ENCODE measurements at regions not wholly inside any gene's neighbourhood (a gene's known extent, or its start where the extent isn't known, plus 50 kb on each side); places are given as distances from the start of the nearest gene placed in this dataset.

- Histone ChIP-seq H3K27me3 (ENCODE audit: control insufficient read depth in 1 of 2, insufficient read depth in 2 of 2, low read length in 2 of 2) (no peaks in the 10 kb centered on the region), H3K9ac (ENCODE audit: low read length) (no peak overlapping the region), H3K27ac (ENCODE audit: low read depth, low read length) (no peak overlapping the region), H3K9me3 (ENCODE audit: low read length) (no peaks in the 10 kb centered on the region), H3K36me3 (ENCODE audit: insufficient read depth, low read length) (no peaks in the 10 kb centered on the region), H3K4me1 (ENCODE audit: insufficient read depth, low read length) (no peaks in the 10 kb centered on the region), H3K4me3 (ENCODE audit: low read depth in 1 of 2, low read length in 2 of 2) (no peak overlapping the region)
These were observed 452.6 kb upstream of the KLF12 start for GRCh38 chr13:74586847-74587246.

GRCh38 chr13:74576420-74576819 lies 442.2 kb upstream of the KLF12 start:
- Histone ChIP-seq H3K9me3 (ENCODE audit: low read length) (no peaks in the 10 kb centered on the region), H3K4me1 (ENCODE audit: insufficient read depth, low read length) (peaks cover 6% of the 10 kb centered on the region), H3K36me3 (ENCODE audit: insufficient read depth, low read length) (no peaks in the 10 kb centered on the region), H3K9ac (ENCODE audit: low read length) (no peak overlapping the region), H3K27me3 (ENCODE audit: control insufficient read depth in 1 of 2, insufficient read depth in 2 of 2, low read length in 2 of 2) (no peaks in the 10 kb centered on the region), H3K4me3 (ENCODE audit: low read depth in 1 of 2, low read length in 2 of 2) (no peak overlapping the region), H3K27ac (ENCODE audit: low read depth, low read length) (no peak overlapping the region)

GRCh38 chr13:74575729-74576125 lies 441.5 kb upstream of the KLF12 start:
- H3K27me3 ChIP-seq (ENCODE audit: control insufficient read depth in 1 of 2, insufficient read depth in 2 of 2, low read length in 2 of 2): no peaks in the 10 kb centered on the region
- H3K27ac ChIP-seq (ENCODE audit: low read depth, low read length): no peak overlapping the region
- no peaks in the 10 kb centered on the region for H3K36me3 ChIP-seq (ENCODE audit: insufficient read depth, low read length)
- H3K4me3 ChIP-seq (ENCODE audit: low read depth in 1 of 2, low read length in 2 of 2): peak overlapping the region; percentile 40 to 64
- peaks cover 6% of the 10 kb centered on the region for H3K4me1 ChIP-seq (ENCODE audit: insufficient read depth, low read length)
- H3K9ac ChIP-seq (ENCODE audit: low read length): peak overlapping the region; percentile 36
- no peaks in the 10 kb centered on the region for H3K9me3 ChIP-seq (ENCODE audit: low read length)

- H3K36me3 ChIP-seq (ENCODE audit: insufficient read depth, low read length): no peaks in the 10 kb centered on the region
- peak overlapping the region; percentile 40 to 64 for H3K4me3 ChIP-seq (ENCODE audit: low read depth in 1 of 2, low read length in 2 of 2)
- no peaks in the 10 kb centered on the region for H3K27me3 ChIP-seq (ENCODE audit: control insufficient read depth in 1 of 2, insufficient read depth in 2 of 2, low read length in 2 of 2)
- H3K27ac ChIP-seq (ENCODE audit: low read depth, low read length): no peak overlapping the region
- no peaks in the 10 kb centered on the region for H3K9me3 ChIP-seq (ENCODE audit: low read length)
- peaks cover 6% of the 10 kb centered on the region for H3K4me1 ChIP-seq (ENCODE audit: insufficient read depth, low read length)
- peak overlapping the region; percentile 36 for H3K9ac ChIP-seq (ENCODE audit: low read length)
These were observed 440.9 kb upstream of the KLF12 start for GRCh38 chr13:74574964-74575728.

GRCh38 chr13:74573654-74574053 lies 439.4 kb upstream of the KLF12 start:
- peaks cover 6% of the 10 kb centered on the region for H3K4me1 ChIP-seq (ENCODE audit: insufficient read depth, low read length)
- H3K9ac ChIP-seq (ENCODE audit: low read length): no peak overlapping the region
- no peak overlapping the region for H3K27ac ChIP-seq (ENCODE audit: low read depth, low read length)
- H3K9me3 ChIP-seq (ENCODE audit: low read length): no peaks in the 10 kb centered on the region
- H3K27me3 ChIP-seq (ENCODE audit: control insufficient read depth in 1 of 2, insufficient read depth in 2 of 2, low read length in 2 of 2): no peaks in the 10 kb centered on the region
- H3K4me3 ChIP-seq (ENCODE audit: low read depth in 1 of 2, low read length in 2 of 2): no peak overlapping the region
- no peaks in the 10 kb centered on the region for H3K36me3 ChIP-seq (ENCODE audit: insufficient read depth, low read length)

GRCh38 chr13:74571811-74572210 lies 437.6 kb upstream of the KLF12 start:
- H3K9ac ChIP-seq (ENCODE audit: low read length): no peak overlapping the region
- no peaks in the 10 kb centered on the region for H3K36me3 ChIP-seq (ENCODE audit: insufficient read depth, low read length)
- no peak overlapping the region for H3K27ac ChIP-seq (ENCODE audit: low read depth, low read length)
- H3K4me1 ChIP-seq (ENCODE audit: insufficient read depth, low read length): peaks cover 6% of the 10 kb centered on the region
- H3K27me3 ChIP-seq (ENCODE audit: control insufficient read depth in 1 of 2, insufficient read depth in 2 of 2, low read length in 2 of 2): no peaks in the 10 kb centered on the region
- H3K4me3 ChIP-seq (ENCODE audit: low read depth in 1 of 2, low read length in 2 of 2): no peak overlapping the region
- H3K9me3 ChIP-seq (ENCODE audit: low read length): no peaks in the 10 kb centered on the region

DNA sequence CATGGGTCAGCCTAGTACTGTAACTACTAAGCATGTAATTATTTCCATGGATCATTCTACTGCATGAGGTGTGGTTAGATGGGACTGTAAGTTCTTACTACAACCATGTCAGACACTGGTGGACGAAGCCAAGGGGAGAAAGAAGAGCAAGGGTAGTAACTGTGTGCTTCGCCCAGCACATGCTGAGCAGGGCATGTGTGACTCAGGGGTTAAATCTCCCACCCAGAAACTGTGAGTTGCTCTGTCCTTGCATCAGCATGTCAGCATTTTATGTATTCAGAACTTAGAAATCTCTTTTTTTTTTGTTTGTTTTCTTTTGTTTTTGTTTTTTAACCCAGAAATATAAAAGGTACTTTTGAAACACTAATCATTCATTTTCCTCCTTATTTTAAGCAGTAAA lies 436.6 kb upstream of the KLF12 start:
- no peak overlapping the region for H3K27ac ChIP-seq (ENCODE audit: low read depth, low read length)
- no peak overlapping the region for H3K4me3 ChIP-seq (ENCODE audit: low read depth in 1 of 2, low read length in 2 of 2)
- H3K9ac ChIP-seq (ENCODE audit: low read length): no peak overlapping the region
- no peaks in the 10 kb centered on the region for H3K36me3 ChIP-seq (ENCODE audit: insufficient read depth, low read length)
- H3K4me1 ChIP-seq (ENCODE audit: insufficient read depth, low read length): peaks cover 6% of the 10 kb centered on the region
- H3K27me3 ChIP-seq (ENCODE audit: control insufficient read depth in 1 of 2, insufficient read depth in 2 of 2, low read length in 2 of 2): no peaks in the 10 kb centered on the region
- H3K9me3 ChIP-seq (ENCODE audit: low read length): no peaks in the 10 kb centered on the region

DNA sequence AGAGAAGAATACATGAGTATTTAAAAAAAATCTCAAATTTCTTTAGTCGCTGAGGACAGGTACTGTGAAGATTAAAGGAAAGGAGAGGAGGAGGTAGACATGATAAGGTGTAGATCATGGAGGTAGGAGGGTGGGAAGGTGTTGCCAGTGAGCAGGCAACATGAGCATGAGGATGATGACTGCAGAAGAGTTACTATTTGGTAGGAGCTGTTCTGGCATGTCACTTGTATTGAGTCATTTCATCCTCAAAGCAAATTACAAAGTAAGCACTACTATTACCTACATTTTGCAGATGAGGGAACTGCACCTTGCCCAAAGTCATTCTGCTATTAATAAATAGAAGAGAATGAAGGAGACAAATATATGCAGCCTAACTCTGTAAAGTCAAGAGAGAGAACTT lies 435.8 kb upstream of the KLF12 start:
- peaks cover 1% of the 10 kb centered on the region for H3K4me1 ChIP-seq (ENCODE audit: insufficient read depth, low read length)
- H3K4me3 ChIP-seq (ENCODE audit: low read depth in 1 of 2, low read length in 2 of 2): no peak overlapping the region
- no peak overlapping the region for H3K27ac ChIP-seq (ENCODE audit: low read depth, low read length)
- no peaks in the 10 kb centered on the region for H3K27me3 ChIP-seq (ENCODE audit: control insufficient read depth in 1 of 2, insufficient read depth in 2 of 2, low read length in 2 of 2)
- no peaks in the 10 kb centered on the region for H3K9me3 ChIP-seq (ENCODE audit: low read length)
- no peak overlapping the region for H3K9ac ChIP-seq (ENCODE audit: low read length)
- H3K36me3 ChIP-seq (ENCODE audit: insufficient read depth, low read length): no peaks in the 10 kb centered on the region

DNA sequence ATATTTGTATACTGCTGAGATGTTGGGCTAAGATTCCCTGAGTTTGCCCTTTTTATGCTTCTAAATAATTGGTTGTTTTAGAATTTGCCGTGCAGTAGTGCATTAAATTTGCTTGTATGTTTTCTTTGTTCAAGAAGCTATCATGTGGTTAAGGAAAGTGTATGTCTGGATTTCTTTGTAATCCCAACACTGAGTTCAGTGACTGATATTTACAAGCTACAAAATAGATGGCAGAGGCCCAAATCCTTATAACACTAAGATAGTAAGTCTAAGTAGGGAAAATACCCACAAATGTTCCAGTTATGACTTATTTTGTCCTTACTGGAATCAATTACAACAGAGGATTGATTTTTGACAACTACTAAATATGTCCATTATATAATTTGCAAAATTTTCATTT lies 435.0 kb upstream of the KLF12 start:
- no peaks in the 10 kb centered on the region for H3K4me1 ChIP-seq (ENCODE audit: insufficient read depth, low read length)
- no peak overlapping the region for H3K27ac ChIP-seq (ENCODE audit: low read depth, low read length)
- H3K9ac ChIP-seq (ENCODE audit: low read length): no peak overlapping the region
- H3K36me3 ChIP-seq (ENCODE audit: insufficient read depth, low read length): no peaks in the 10 kb centered on the region
- no peaks in the 10 kb centered on the region for H3K9me3 ChIP-seq (ENCODE audit: low read length)
- no peak overlapping the region for H3K4me3 ChIP-seq (ENCODE audit: low read depth in 1 of 2, low read length in 2 of 2)
- H3K27me3 ChIP-seq (ENCODE audit: control insufficient read depth in 1 of 2, insufficient read depth in 2 of 2, low read length in 2 of 2): no peaks in the 10 kb centered on the region

GRCh38 chr13:74567485-74567884 lies 433.3 kb upstream of the KLF12 start:
- Histone ChIP-seq H3K9me3 (ENCODE audit: low read length) (no peaks in the 10 kb centered on the region), H3K36me3 (ENCODE audit: insufficient read depth, low read length) (no peaks in the 10 kb centered on the region)

GRCh38 chr13:74562381-74562780 lies 428.2 kb upstream of the KLF12 start:
- Histone ChIP-seq H3K27me3 (ENCODE audit: control insufficient read depth in 1 of 2, insufficient read depth in 2 of 2, low read length in 2 of 2) (no peaks in the 10 kb centered on the region), H3K9me3 (ENCODE audit: low read length) (no peaks in the 10 kb centered on the region), H3K36me3 (ENCODE audit: insufficient read depth, low read length) (no peaks in the 10 kb centered on the region), H3K27ac (ENCODE audit: low read depth, low read length) (no peak overlapping the region), H3K9ac (ENCODE audit: low read length) (no peak overlapping the region), H3K4me1 (ENCODE audit: insufficient read depth, low read length) (no peaks in the 10 kb centered on the region), H3K4me3 (ENCODE audit: low read depth in 1 of 2, low read length in 2 of 2) (no peak overlapping the region)

More at GRCh38 chr13:74567485-74567884, 433.3 kb upstream of the KLF12 start:
- Histone ChIP-seq H3K27me3 (ENCODE audit: control insufficient read depth in 1 of 2, insufficient read depth in 2 of 2, low read length in 2 of 2) (no peaks in the 10 kb centered on the region), H3K27ac (ENCODE audit: low read depth, low read length) (no peak overlapping the region), H3K9ac (ENCODE audit: low read length) (no peak overlapping the region), H3K4me3 (ENCODE audit: low read depth in 1 of 2, low read length in 2 of 2) (no peak overlapping the region), H3K4me1 (ENCODE audit: insufficient read depth, low read length) (no peaks in the 10 kb centered on the region)

DNA sequence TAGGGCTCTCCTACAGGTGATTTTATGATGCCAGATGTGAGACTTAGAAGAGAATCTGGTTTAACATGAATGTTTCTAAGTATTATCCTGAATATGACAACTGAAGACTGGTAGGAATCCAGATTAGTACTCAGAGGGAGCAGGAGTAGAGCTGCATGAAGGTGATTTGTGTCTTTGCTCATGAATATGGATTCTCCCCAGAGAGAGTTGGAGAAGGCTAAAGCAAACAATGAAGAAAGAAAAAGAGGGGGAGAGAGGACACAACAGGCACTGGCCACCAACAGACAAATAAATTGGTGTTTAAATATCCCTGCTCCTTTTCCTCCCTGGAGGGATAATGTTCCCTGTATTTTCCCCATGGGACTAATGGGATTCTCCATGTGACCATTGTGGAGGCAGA lies 427.0 kb upstream of the KLF12 start:
- Histone ChIP-seq H3K4me1 (ENCODE audit: insufficient read depth, low read length) (no peaks in the 10 kb centered on the region), H3K4me3 (ENCODE audit: low read depth in 1 of 2, low read length in 2 of 2) (no peak overlapping the region), H3K36me3 (ENCODE audit: insufficient read depth, low read length) (no peaks in the 10 kb centered on the region), H3K27me3 (ENCODE audit: control insufficient read depth in 1 of 2, insufficient read depth in 2 of 2, low read length in 2 of 2) (no peaks in the 10 kb centered on the region), H3K9ac (ENCODE audit: low read length) (no peak overlapping the region), H3K27ac (ENCODE audit: low read depth, low read length) (no peak overlapping the region), H3K9me3 (ENCODE audit: low read length) (no peaks in the 10 kb centered on the region)
